Aorta (tissue), 5 donors: ENCODE measurements at regions not wholly inside any gene's neighbourhood (a gene's known extent, or its start where the extent isn't known, plus 50 kb on each side); places are given as distances from the start of the nearest gene placed in this dataset.
A peak's percentile ranks its signal among the peaks of the same experiment; 100 is the strongest.
"Not testable (repeated sequence)": the region's sequence is repeated elsewhere in the genome, so short reads cannot be mapped to it uniquely, and the experiment has no call there.

Experiments
- ATAC-seq: fragments of 200-7000 bp; cut with Tn5 transposase; one replicate; pipeline ENCODE4 v1.9.1; 2022; ENCODE audit warnings: moderate library complexity; ENCODE audit not compliant: low FRiP score
- DNase-seq, 2 donors: peaks; one replicate each; pipeline ENCODE4 v3.0.0-alpha.2; 2020
- H3K27ac ChIP-seq, 2 donors: one replicate each; pipeline ENCODE4 v1.5.1; 2013; ENCODE audit warnings: low read length in 2 of 2, mild to moderate bottlenecking in 2 of 2, moderate library complexity in 2 of 2, control low read depth in 1 of 2, inconsistent platforms in 1 of 2, low read depth in 1 of 2
- H3K27me3 ChIP-seq, 2 donors: one replicate each; pipeline ENCODE4 v1.6.1; 2013; ENCODE audit warnings: control low read depth in 1 of 2, low read length in 1 of 2, mild to moderate bottlenecking in 1 of 2, moderate library complexity in 1 of 2; ENCODE audit not compliant: insufficient read depth in 2 of 2, control insufficient read depth in 1 of 2
- H3K36me3 ChIP-seq, 2 donors: one replicate each; pipeline ENCODE4 v1.6.1; 2013; ENCODE audit warnings: control low read depth in 1 of 2, low read length in 1 of 2, mild to moderate bottlenecking in 1 of 2; ENCODE audit not compliant: insufficient read depth in 2 of 2, control insufficient read depth in 1 of 2
- H3K4me1 ChIP-seq, 2 donors: one replicate each; pipeline ENCODE4 v1.6.1; 2013; ENCODE audit warnings: low read length in 2 of 2, control low read depth in 1 of 2, mild to moderate bottlenecking in 1 of 2, moderate library complexity in 1 of 2; ENCODE audit not compliant: insufficient read depth in 2 of 2, control insufficient read depth in 1 of 2
- H3K4me3 ChIP-seq, 2 donors: one replicate each; pipeline ENCODE4 v1.5.1; 2013; ENCODE audit warnings: low read length in 2 of 2, control low read depth in 1 of 2, mild to moderate bottlenecking in 1 of 2
- H3K9me3 ChIP-seq: one replicate; pipeline ENCODE4 v1.6.1; 2013; ENCODE audit warnings: mild to moderate bottlenecking, low read length; ENCODE audit not compliant: control insufficient read depth
- WGBS, 2 donors: extraction: QIAGEN DNeasy Blood & Tissue Kit; methylation state at CpG; one replicate each; pipeline ENCODE4 v1.1.7; 2013; 5-methylcytosine and 5-hydroxymethylcytosine counted together
- intact Hi-C, 2 donors: fragments of 100-400 bp; cut with DNase I; formaldehyde crosslinking; loops; one replicate each; pipeline versions ENCODE4 v1.14.2 to v1.15.0; 2022
- donor health status: healthy with polysubstance abuse.
- donor health status: Bipolar disorder and iron deficiency.
- donor health status: DM: no; HTN: no; CAD: no.
- donor health status: DM: no; HTN: no; CAD: no.
- donor health status: DM: yes; HTN: yes; CAD: no.

- ATAC-seq, DNase-seq, H3K36me3 ChIP-seq, H3K4me1 ChIP-seq, H3K27ac ChIP-seq, H3K9me3 ChIP-seq, H3K4me3 ChIP-seq, H3K27me3 ChIP-seq: not testable (repeated sequence)
- WGBS, 2 donors, result 93 to 97% methylated on average over 3 of the region's 3 CpGs
- intact Hi-C loops, result loop anchor here in 1 of 2 donors (10.0 kb wide), 1 partner anchor 55 kb away; no protein-coding TSS in a partner anchor
Observed at GRCh38 chr3:107909583-107909982, 181.2 kb downstream of the CD47 start.

- intact Hi-C loops, result loop anchor here in 1 of 2 donors (10.0 kb wide), 1 partner anchor 57 kb away; no protein-coding TSS in a partner anchor
- Histone ChIP-seq H3K27me3 (no peaks in the 10 kb centered on the region), H3K36me3 (no peaks in the 10 kb centered on the region), H3K9me3 (no peaks in the 10 kb centered on the region), H3K4me1 (peaks cover 2 to 3% of the 10 kb centered on the region in 2 donors), H3K27ac (no peak overlapping the region), H3K4me3 (no peak overlapping the region)
- ATAC-seq (no peak), DNase-seq (no peak)
Observed at GRCh38 chr3:107907996-107908395, 182.8 kb downstream of the CD47 start.

- WGBS, 2 donors, result 4% methylated on average over 6 of the region's 6 CpGs
- ATAC-seq (no peak), DNase-seq (no peak)
- Histone ChIP-seq H3K27me3 (no peaks in the 10 kb centered on the region), H3K27ac (peak overlapping the region in 1 of 2 donors; percentile 21), H3K4me1 (peaks cover 0 to 3% of the 10 kb centered on the region in 2 donors), H3K4me3 (no peak overlapping the region), H3K9me3 (peaks cover 2% of the 10 kb centered on the region), H3K36me3 (no peaks in the 10 kb centered on the region)
- intact Hi-C loops, result loop anchor here in 1 of 2 donors (10.0 kb wide), 1 partner anchor 60 kb away; no protein-coding TSS in a partner anchor
Observed at GRCh38 chr3:107904536-107905066, 186.2 kb downstream of the CD47 start.

- H3K36me3 ChIP-seq, result no peaks in the 10 kb centered on the region
- ATAC-seq, result no peak
- no peak overlapping the region for H3K4me3 ChIP-seq
- DNase-seq, result no peak
- no peaks in the 10 kb centered on the region for H3K4me1 ChIP-seq
- H3K27me3 ChIP-seq, result no peaks in the 10 kb centered on the region
- intact Hi-C loops, result loop anchor here in 1 of 2 donors (10.0 kb wide), 1 partner anchor 65 kb away; no protein-coding TSS in a partner anchor
- 84 to 85% methylated on average over 4 of the region's 4 CpGs for WGBS, 2 donors
- H3K27ac ChIP-seq, result no peak overlapping the region
- H3K9me3 ChIP-seq, result peaks cover 2% of the 10 kb centered on the region
Observed at GRCh38 chr3:107899990-107900651, 190.7 kb downstream of the CD47 start.

GRCh38 chr3:107897471-107898061 lies 193.3 kb downstream of the CD47 start:
- Histone ChIP-seq H3K27ac (no peak overlapping the region), H3K36me3 (no peaks in the 10 kb centered on the region), H3K27me3 (no peaks in the 10 kb centered on the region), H3K9me3 (peaks cover 2% of the 10 kb centered on the region), H3K4me3 (no peak overlapping the region), H3K4me1 (no peaks in the 10 kb centered on the region)
- no peak for ATAC-seq
- WGBS, 2 donors, result 66 to 74% methylated on average over 4 of the region's 4 CpGs
- intact Hi-C loops, result no loop called here
- DNase-seq, result no peak

GRCh38 chr3:107894998-107895397 lies 195.8 kb downstream of the CD47 start:
- Histone ChIP-seq H3K27ac (no peak overlapping the region), H3K9me3 (no peaks in the 10 kb centered on the region), H3K4me3 (no peak overlapping the region), H3K4me1 (no peaks in the 10 kb centered on the region), H3K27me3 (no peaks in the 10 kb centered on the region), H3K36me3 (no peaks in the 10 kb centered on the region)
- DNase-seq (no peak), ATAC-seq (no peak)
- intact Hi-C loops, result no loop called here
- WGBS, 2 donors, result 83 to 90% methylated on average over 4 of the region's 4 CpGs

GRCh38 chr3:107892955-107893624 lies 197.7 kb downstream of the CD47 start:
- ATAC-seq, result no peak
- WGBS, 2 donors, result 69 to 71% methylated on average over 7 of the region's 7 CpGs

GRCh38 chr3:107884719-107885460 lies 205.9 kb downstream of the CD47 start:
- ATAC-seq (peak; percentile 70), DNase-seq (no peak)
- peaks cover 0 to 11% of the 10 kb centered on the region in 2 donors for H3K4me1 ChIP-seq
- no peak overlapping the region for H3K4me3 ChIP-seq
- H3K27ac ChIP-seq, result peak overlapping the region in 1 of 2 donors; percentile 40
- peaks cover 2% of the 10 kb centered on the region for H3K9me3 ChIP-seq
- no peaks in the 10 kb centered on the region for H3K27me3 ChIP-seq
- intact Hi-C loops, result no loop called here
- H3K36me3 ChIP-seq, result no peaks in the 10 kb centered on the region
- WGBS, 2 donors, result 41 to 42% methylated on average over 2 of the region's 2 CpGs

More at GRCh38 chr3:107892955-107893624, 197.7 kb downstream of the CD47 start:
- intact Hi-C loops, result no loop called here
- H3K27ac ChIP-seq, result no peak overlapping the region
- H3K9me3 ChIP-seq, result peaks cover 2% of the 10 kb centered on the region
- H3K27me3 ChIP-seq, result no peaks in the 10 kb centered on the region
- no peaks in the 10 kb centered on the region for H3K4me1 ChIP-seq
- no peak for DNase-seq
- no peak overlapping the region for H3K4me3 ChIP-seq
- no peaks in the 10 kb centered on the region for H3K36me3 ChIP-seq
